AG09309 (cell line): ENCODE measurements at regions not wholly inside any gene's neighbourhood (a gene's known extent, or its start where the extent isn't known, plus 50 kb on each side); places are given as distances from the start of the nearest gene placed in this dataset.

ENCODE experiments used
- DNase-seq: peaks from one replicate; pipeline ENCODE4 v3.0.0-alpha.2; 2010; ENCODE audit warnings: low read depth
- H3K4me3 ChIP-seq: 2 replicates; pipeline ENCODE4 v1.5.1; 2011; ENCODE audit warnings: mild to moderate bottlenecking, low read depth, low read length, moderate library complexity; ENCODE audit not compliant: control insufficient read depth
- CTCF ChIP-seq: IDR thresholded peaks from 2 replicates; pipeline ENCODE4 v1.5.1; 2011; ENCODE audit warnings: mild to moderate bottlenecking, low read depth, low read length, inconsistent platforms; ENCODE audit not compliant: insufficient read depth, control insufficient read depth; ENCODE audit errors: missing control alignments

GRCh38 chr2:2570360-2570759 lies 239.3 kb upstream of the MYT1L start:
- no peak for DNase-seq
- no peak overlapping the region for H3K4me3 ChIP-seq
- no peak for TF ChIP-seq CTCF

- H3K4me3 ChIP-seq, result no peak overlapping the region
- no peak for TF ChIP-seq CTCF
- no peak for DNase-seq
Measured at GRCh38 chr2:2569836-2570235, 238.8 kb upstream of the MYT1L start.

- H3K4me3 ChIP-seq, result no peak overlapping the region
- no peak for TF ChIP-seq CTCF
Measured at GRCh38 chr2:2569306-2569705, 238.2 kb upstream of the MYT1L start.

GRCh38 chr2:2568411-2568810 lies 237.3 kb upstream of the MYT1L start:
- TF ChIP-seq CTCF, result no peak
- DNase-seq, result no peak

More at GRCh38 chr2:2569306-2569705, 238.2 kb upstream of the MYT1L start:
- no peak for DNase-seq

GRCh38 chr2:2567776-2568175 lies 236.7 kb upstream of the MYT1L start:
- DNase-seq, result no peak
- no peak for TF ChIP-seq CTCF
- no peak overlapping the region for H3K4me3 ChIP-seq

More at GRCh38 chr2:2568411-2568810, 237.3 kb upstream of the MYT1L start:
- no peak overlapping the region for H3K4me3 ChIP-seq

- DNase-seq, result no peak
- no peak overlapping the region for H3K4me3 ChIP-seq
- no peak for TF ChIP-seq CTCF
Measured at GRCh38 chr2:2566396-2567323, 235.6 kb upstream of the MYT1L start.
